Amniotic epithelial cell (primary cell): ENCODE measurements at regions not wholly inside any gene's neighbourhood (a gene's known extent, or its start where the extent isn't known, plus 50 kb on each side); places are given as distances from the start of the nearest gene placed in this dataset.
"Not testable (repeated sequence)": the region's sequence is repeated elsewhere in the genome, so short reads cannot be mapped to it uniquely, and the experiment has no call there.

ENCODE experiments used
- DNase-seq: peaks from one replicate; pipeline ENCODE4 v3.0.0-alpha.2; 2010; ENCODE audit warnings: low read depth

- DNase-seq = no peak
These were observed 61.3 kb upstream of the CASK start for GRCh38 chrX:41984628-41985027.

GRCh38 chrX:41982953-41983352 lies 59.6 kb upstream of the CASK start:
- no peak for DNase-seq

GRCh38 chrX:41981481-41982013 lies 58.2 kb upstream of the CASK start:
- peak; percentile 5 for DNase-seq

GRCh38 chrX:41974677-41975076 lies 51.3 kb upstream of the CASK start:
- not testable (repeated sequence) for DNase-seq

- no peak for DNase-seq
These were observed 49.9 kb upstream of the CASK start for GRCh38 chrX:41973208-41973607.
